ENCODE measurements at regions not wholly inside any gene's neighbourhood (a gene's known extent, or its start where the extent isn't known, plus 50 kb on each side); places are given as distances from the start of the nearest gene placed in this dataset.

- H3K4me3 ChIP-seq (replicated peaks in 1 of 2; ENCODE audit: low read depth in 2 of 2, low read length in 2 of 2): no peak overlapping the region
- no peak for TF ChIP-seq CTCF (IDR thresholded peaks at IDR 0.05; ENCODE audit: low read depth, low read length)
- no peak for DNase-seq (ENCODE audit: low read depth in 2 of 2)
Observed at GRCh38 chr9:82665324-82665723, 397.6 kb downstream of the RASEF start.

- TF ChIP-seq CTCF (IDR thresholded peaks at IDR 0.05; ENCODE audit: low read depth, low read length): no peak
- H3K4me3 ChIP-seq (replicated peaks in 1 of 2; ENCODE audit: low read depth in 2 of 2, low read length in 2 of 2): no peak overlapping the region
- DNase-seq (ENCODE audit: low read depth in 2 of 2): no peak
Observed at GRCh38 chr9:82668689-82669199, 394.2 kb downstream of the RASEF start.

GRCh38 chr9:82670000-82670399 lies 392.9 kb downstream of the RASEF start:
- no peak overlapping the region for H3K4me3 ChIP-seq (replicated peaks in 1 of 2; ENCODE audit: low read depth in 2 of 2, low read length in 2 of 2)
- DNase-seq (ENCODE audit: low read depth in 2 of 2): no peak
- TF ChIP-seq CTCF (IDR thresholded peaks at IDR 0.05; ENCODE audit: low read depth, low read length): no peak

GRCh38 chr9:82670726-82671125 lies 392.2 kb downstream of the RASEF start:
- H3K4me3 ChIP-seq (replicated peaks in 1 of 2; ENCODE audit: low read depth in 2 of 2, low read length in 2 of 2): no peak overlapping the region
- no peak for DNase-seq (ENCODE audit: low read depth in 2 of 2)
- no peak for TF ChIP-seq CTCF (IDR thresholded peaks at IDR 0.05; ENCODE audit: low read depth, low read length)

- no peak for TF ChIP-seq CTCF (IDR thresholded peaks at IDR 0.05; ENCODE audit: low read depth, low read length)
- no peak overlapping the region for H3K4me3 ChIP-seq (replicated peaks in 1 of 2; ENCODE audit: low read depth in 2 of 2, low read length in 2 of 2)
- no peak for DNase-seq (ENCODE audit: low read depth in 2 of 2)
Observed at GRCh38 chr9:82673201-82673600, 389.7 kb downstream of the RASEF start.

- no peak for DNase-seq (ENCODE audit: low read depth in 2 of 2)
- no peak overlapping the region for H3K4me3 ChIP-seq (replicated peaks in 1 of 2; ENCODE audit: low read depth in 2 of 2, low read length in 2 of 2)
- no peak for TF ChIP-seq CTCF (IDR thresholded peaks at IDR 0.05; ENCODE audit: low read depth, low read length)
Observed at GRCh38 chr9:82673919-82674318, 389.0 kb downstream of the RASEF start.

- no peak overlapping the region for H3K4me3 ChIP-seq (replicated peaks in 1 of 2; ENCODE audit: low read depth in 2 of 2, low read length in 2 of 2)
- no peak for DNase-seq (ENCODE audit: low read depth in 2 of 2)
- TF ChIP-seq CTCF (IDR thresholded peaks at IDR 0.05; ENCODE audit: low read depth, low read length): no peak
Observed at GRCh38 chr9:82675102-82675501, 387.8 kb downstream of the RASEF start.

Measured in cardiac fibroblast (primary cell).